ENCODE measurements at regions not wholly inside any gene's neighbourhood (a gene's known extent, or its start where the extent isn't known, plus 50 kb on each side); places are given as distances from the start of the nearest gene placed in this dataset.

GRCh38 chr15:37246065-37246464, 145.7 kb upstream of the MEIS2 start:
- TF ChIP-seq CTCF (IDR thresholded peaks at IDR 0.05) (no peak), REST (IDR thresholded peaks at IDR 0.05; ENCODE audit: insufficient read depth in 1 of 2, low read depth in 2 of 2, low read length in 1 of 2) (no peak), SIN3A (IDR thresholded peaks at IDR 0.05; ENCODE audit: borderline replicate concordance, insufficient read depth, low read depth, low read length) (no peak), POLR2AphosphoS5 (IDR thresholded peaks at IDR 0.05; ENCODE audit: low read depth, low read length) (no peak)

Measured in Panc1 (cell line).